WI38 (cell line): ENCODE measurements at regions not wholly inside any gene's neighbourhood (a gene's known extent, or its start where the extent isn't known, plus 50 kb on each side); places are given as distances from the start of the nearest gene placed in this dataset.

Experiments used
- H3K4me3 ChIP-seq: 2 replicates; pipeline ENCODE4 v1.5.1; 2011; ENCODE audit warnings: low read depth, mild to moderate bottlenecking, control low read depth, low read length
- CTCF ChIP-seq: IDR thresholded peaks from 2 replicates; pipeline ENCODE4 v1.5.1; 2012; ENCODE audit warnings: low read depth, mild to moderate bottlenecking, control low read depth, low read length

GRCh38 chr12:111088409-111088808 is 168.0 kb upstream of the MYL2 start:
- H3K4me3 ChIP-seq: no peak overlapping the region
- TF ChIP-seq CTCF: no peak

DNA sequence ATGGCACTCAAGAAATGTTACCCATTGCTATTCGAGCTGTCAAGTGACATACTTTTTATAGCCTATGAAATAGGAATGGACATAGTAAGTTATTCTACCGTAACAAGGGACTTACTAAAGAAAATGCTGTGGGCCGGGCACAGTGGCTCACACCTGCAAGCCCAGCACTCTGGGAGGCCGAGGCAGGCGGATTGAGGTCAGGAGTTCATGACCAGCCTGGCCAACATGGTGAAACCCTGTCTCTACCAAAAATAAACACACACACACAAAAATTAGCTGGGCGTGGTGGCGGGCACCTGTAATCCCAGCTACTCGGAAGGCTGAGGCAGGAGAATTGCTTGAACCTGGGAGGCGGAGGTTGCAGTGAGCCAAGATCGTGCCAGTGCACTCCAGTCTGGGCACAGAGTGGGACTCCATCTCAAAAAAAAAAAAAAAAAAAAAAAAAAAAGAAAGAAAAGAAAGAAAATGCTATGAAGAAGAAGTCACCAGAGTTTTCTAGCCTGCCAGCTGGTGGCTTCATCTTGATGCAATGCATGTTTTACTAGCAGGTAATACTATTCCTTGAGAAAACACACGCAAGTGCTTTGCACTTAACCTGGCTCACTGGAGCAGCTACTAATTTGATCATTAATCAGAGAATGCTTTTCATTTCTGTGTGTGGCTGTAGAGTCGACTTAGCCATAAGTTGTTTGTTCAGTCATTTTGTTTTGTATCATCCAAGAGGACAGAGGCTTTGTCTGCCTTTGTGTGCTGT is 166.7 kb upstream of the MYL2 start:
- no peak overlapping the region for H3K4me3 ChIP-seq
- TF ChIP-seq CTCF: no peak

GRCh38 chr12:111085096-111085495 is 164.7 kb upstream of the MYL2 start:
- no peak for TF ChIP-seq CTCF
- no peak overlapping the region for H3K4me3 ChIP-seq

GRCh38 chr12:111084605-111085004 is 164.2 kb upstream of the MYL2 start:
- TF ChIP-seq CTCF: no peak
- H3K4me3 ChIP-seq: no peak overlapping the region

- no peak for TF ChIP-seq CTCF
- H3K4me3 ChIP-seq: no peak overlapping the region
These were observed 163.8 kb upstream of the MYL2 start for GRCh38 chr12:111084158-111084557.

DNA sequence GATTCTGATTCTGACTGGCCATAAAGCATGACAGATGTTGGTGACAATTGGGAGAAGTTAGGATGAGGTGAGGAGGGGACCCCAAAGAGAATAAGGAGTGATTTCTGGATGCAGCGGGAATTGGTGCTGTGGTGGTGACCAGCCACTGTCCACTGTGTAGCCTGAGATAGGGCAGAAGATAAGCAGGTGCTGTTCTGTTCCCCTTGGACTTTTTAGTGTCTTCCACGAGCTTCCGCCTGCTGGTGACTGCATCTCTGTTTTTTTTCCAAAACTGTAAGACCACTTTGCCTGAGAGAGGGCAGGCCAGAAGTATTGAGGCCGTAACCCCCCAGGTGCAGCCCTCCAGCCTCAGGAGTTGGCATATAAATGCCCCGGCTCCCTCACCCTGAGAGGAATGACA is 161.2 kb upstream of the MYL2 start:
- TF ChIP-seq CTCF: no peak
- H3K4me3 ChIP-seq: no peak overlapping the region

DNA sequence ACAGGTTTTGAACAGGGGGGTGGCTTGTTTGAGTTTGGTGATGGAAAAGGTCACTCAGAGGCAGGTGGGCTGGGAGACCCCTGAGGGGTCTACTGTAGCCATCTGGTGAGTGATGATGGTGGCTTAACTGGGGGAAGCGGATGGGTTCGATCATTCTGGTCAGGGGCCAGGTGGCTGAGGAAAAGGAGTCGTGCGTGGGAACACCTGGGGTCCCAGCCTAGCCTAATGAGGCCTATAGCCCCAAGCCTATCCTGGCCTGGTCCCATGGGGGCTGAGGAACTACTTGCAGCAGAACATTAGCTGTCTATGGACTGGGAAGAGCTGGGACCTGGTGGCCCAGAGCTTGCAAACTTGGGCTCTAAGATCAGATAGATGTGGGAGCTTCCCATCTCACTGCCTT is 158.4 kb upstream of the MYL2 start:
- no peak for TF ChIP-seq CTCF

More for the DNA sequence above, 158.4 kb upstream of the MYL2 start:
- no peak overlapping the region for H3K4me3 ChIP-seq
